Endothelial cell (in vitro differentiated cells): ENCODE measurements at regions not wholly inside any gene's neighbourhood (a gene's known extent, or its start where the extent isn't known, plus 50 kb on each side); places are given as distances from the start of the nearest gene placed in this dataset.

Source experiments
- DNase-seq: peaks from one replicate; pipeline ENCODE4 v3.0.0; 2021; ENCODE audit warnings: low spot score
- H3K27ac Mint-ChIP-seq: one replicate; pipeline ENCODE4 v1.8.0; 2021; ENCODE audit warnings: mixed read lengths, inconsistent platforms; ENCODE audit not compliant: unreplicated experiment
- H3K27me3 Mint-ChIP-seq: one replicate; pipeline ENCODE4 v1.8.0; 2021; ENCODE audit warnings: mild to moderate bottlenecking, moderate library complexity, mixed read lengths, inconsistent platforms; ENCODE audit not compliant: unreplicated experiment
- H3K36me3 Mint-ChIP-seq: one replicate; pipeline ENCODE4 v1.8.0; 2021; ENCODE audit warnings: mild to moderate bottlenecking, low read depth, mixed read lengths, inconsistent platforms; ENCODE audit not compliant: unreplicated experiment
- H3K4me1 Mint-ChIP-seq: one replicate; pipeline ENCODE4 v1.8.0; 2021; ENCODE audit warnings: mild to moderate bottlenecking, mixed read lengths, inconsistent platforms; ENCODE audit not compliant: unreplicated experiment
- H3K4me3 Mint-ChIP-seq: one replicate; pipeline ENCODE4 v1.8.0; 2021; ENCODE audit warnings: mild to moderate bottlenecking, mixed read lengths, inconsistent platforms; ENCODE audit not compliant: unreplicated experiment
- H3K9me3 Mint-ChIP-seq: one replicate; pipeline ENCODE4 v1.8.0; 2021; ENCODE audit warnings: mixed read lengths, inconsistent platforms; ENCODE audit not compliant: unreplicated experiment
- CTCF ChIP-seq: fragments of 200-600 bp; sonication (generic); IDR thresholded peaks from one replicate; pipeline ENCODE4 v1.5.0; 2021; ENCODE audit warnings: antibody characterized with exemption; ENCODE audit not compliant: unreplicated experiment

GRCh38 chr15:92719021-92719420 lies 63.4 kb upstream of the FAM174B start:
- Mint-ChIP-seq H3K27ac (no peak overlapping the region), H3K9me3 (no peaks in the 10 kb centered on the region), H3K4me1 (no peaks in the 10 kb centered on the region), H3K36me3 (peaks cover 4% of the 10 kb centered on the region), H3K27me3 (peaks cover 4% of the 10 kb centered on the region), H3K4me3 (no peak overlapping the region)
- no peak for DNase-seq
- no peak for TF ChIP-seq CTCF

- no peaks in the 10 kb centered on the region for H3K27me3 Mint-ChIP-seq
- no peaks in the 10 kb centered on the region for H3K9me3 Mint-ChIP-seq
- no peak overlapping the region for H3K4me3 Mint-ChIP-seq
- no peaks in the 10 kb centered on the region for H3K4me1 Mint-ChIP-seq
- no peak for DNase-seq
- H3K36me3 Mint-ChIP-seq: peaks cover 4% of the 10 kb centered on the region
- no peak for TF ChIP-seq CTCF
- H3K27ac Mint-ChIP-seq: no peak overlapping the region
Observed at GRCh38 chr15:92724144-92724543, 68.6 kb upstream of the FAM174B start.

GRCh38 chr15:92725171-92725570 lies 69.6 kb upstream of the FAM174B start:
- no peak for DNase-seq
- no peaks in the 10 kb centered on the region for H3K4me1 Mint-ChIP-seq
- no peak overlapping the region for H3K27ac Mint-ChIP-seq
- no peak for TF ChIP-seq CTCF
- peaks cover 4% of the 10 kb centered on the region for H3K36me3 Mint-ChIP-seq
- no peaks in the 10 kb centered on the region for H3K9me3 Mint-ChIP-seq
- H3K27me3 Mint-ChIP-seq: no peaks in the 10 kb centered on the region
- no peak overlapping the region for H3K4me3 Mint-ChIP-seq

- H3K4me3 Mint-ChIP-seq: no peak overlapping the region
- no peaks in the 10 kb centered on the region for H3K27me3 Mint-ChIP-seq
- TF ChIP-seq CTCF: no peak
- H3K36me3 Mint-ChIP-seq: no peaks in the 10 kb centered on the region
- no peak overlapping the region for H3K27ac Mint-ChIP-seq
- DNase-seq: no peak
- H3K9me3 Mint-ChIP-seq: no peaks in the 10 kb centered on the region
- no peaks in the 10 kb centered on the region for H3K4me1 Mint-ChIP-seq
Observed at GRCh38 chr15:92728266-92728665, 72.7 kb upstream of the FAM174B start.

- H3K9me3 Mint-ChIP-seq: no peaks in the 10 kb centered on the region
- H3K27ac Mint-ChIP-seq: no peak overlapping the region
- no peaks in the 10 kb centered on the region for H3K36me3 Mint-ChIP-seq
- TF ChIP-seq CTCF: no peak
- no peak overlapping the region for H3K4me3 Mint-ChIP-seq
- no peaks in the 10 kb centered on the region for H3K27me3 Mint-ChIP-seq
- no peaks in the 10 kb centered on the region for H3K4me1 Mint-ChIP-seq
- DNase-seq: no peak
Observed at GRCh38 chr15:92733090-92733933, 77.7 kb upstream of the FAM174B start.
